Keratinocyte (primary cell): ENCODE measurements at regions not wholly inside any gene's neighbourhood (a gene's known extent, or its start where the extent isn't known, plus 50 kb on each side); places are given as distances from the start of the nearest gene placed in this dataset.

Experiments
- DNase-seq: peaks from one replicate; pipeline ENCODE4 v3.0.0-alpha.2; 2011; ENCODE audit warnings: low read depth, missing footprints, low spot score
- FAIRE-seq: peaks from 2 replicates; lab custom pipeline; 2011; peaks lifted over from hg19 to GRCh38; lab: Jason Lieb, UNC
- H2AFZ ChIP-seq: 2 replicates; pipeline ENCODE4 v1.6.0; 2012; ENCODE audit warnings: low read length, control low read depth, inconsistent platforms; ENCODE audit not compliant: control insufficient read depth
- H3K27ac ChIP-seq: 2 replicates; pipeline ENCODE4 v1.5.1; 2011; ENCODE audit warnings: low read length; ENCODE audit not compliant: control insufficient read depth, insufficient read depth
- H3K27me3 ChIP-seq: 3 replicates; pipeline ENCODE4 v1.6.0; 2011; ENCODE audit warnings: low read length; ENCODE audit not compliant: control insufficient read depth, insufficient read depth; ENCODE audit errors: extremely low read depth
- H3K36me3 ChIP-seq, 2 experiments: 2 replicates in 1 of 2; 3 replicates in 1 of 2; pipeline ENCODE4 v1.5.1; 2011; ENCODE audit warnings: low read length in 2 of 2, mild to moderate bottlenecking in 1 of 2; ENCODE audit not compliant: control insufficient read depth in 2 of 2, insufficient read depth in 2 of 2; ENCODE audit errors: extremely low read depth in 1 of 2
- H3K4me1 ChIP-seq: 3 replicates; pipeline ENCODE4 v1.5.1; 2011; ENCODE audit warnings: low read length; ENCODE audit not compliant: control insufficient read depth, insufficient read depth; ENCODE audit errors: extremely low read depth
- H3K4me2 ChIP-seq: 3 replicates; pipeline ENCODE4 v1.6.0; 2011; ENCODE audit warnings: low read depth, low read length; ENCODE audit not compliant: control insufficient read depth, insufficient read depth; ENCODE audit errors: extremely low read depth
- H3K4me3 ChIP-seq, 3 experiments: fragments of 200-600 bp in 1 of 3; sonication (generic) in 1 of 3; 2 replicates in 2 of 3; 3 replicates in 1 of 3; pipeline ENCODE4 v1.5.1; 2011 to 2016; ENCODE audit warnings: low read length in 3 of 3, mild to moderate bottlenecking in 3 of 3, control low read depth in 2 of 3, inconsistent platforms in 1 of 3, low read depth in 1 of 3, mixed read lengths in 1 of 3, mixed run types in 1 of 3, moderate library complexity in 1 of 3; ENCODE audit not compliant: control insufficient read depth in 2 of 3, insufficient read depth in 2 of 3; ENCODE audit errors: extremely low read depth in 1 of 3
- H3K79me2 ChIP-seq: 2 replicates; pipeline ENCODE4 v1.6.0; 2012; ENCODE audit warnings: low read length; ENCODE audit not compliant: control insufficient read depth, insufficient read depth
- H3K9ac ChIP-seq: 3 replicates; pipeline ENCODE4 v1.6.0; 2011; ENCODE audit warnings: low read length; ENCODE audit not compliant: control insufficient read depth, insufficient read depth; ENCODE audit errors: extremely low read depth
- H3K9me1 ChIP-seq: 3 replicates; pipeline ENCODE4 v1.6.0; 2011; ENCODE audit warnings: low read length; ENCODE audit not compliant: control insufficient read depth, insufficient read depth; ENCODE audit errors: extremely low read depth
- H3K9me3 ChIP-seq: 2 replicates; pipeline ENCODE4 v1.5.1; 2012; ENCODE audit warnings: low read depth, low read length; ENCODE audit not compliant: control insufficient read depth
- H4K20me1 ChIP-seq: 3 replicates; pipeline ENCODE4 v1.6.0; 2011; ENCODE audit warnings: low read length; ENCODE audit not compliant: control insufficient read depth, insufficient read depth; ENCODE audit errors: extremely low read depth
- CTCF ChIP-seq, 3 experiments: IDR thresholded peaks in 1 of 3; conservative IDR thresholded peaks in 1 of 3; optimal IDR thresholded peaks in 1 of 3; 2 replicates in 2 of 3; 3 replicates in 1 of 3; pipeline versions ENCODE3 to v1.5.1; 2011; ENCODE audit warnings: low read length in 3 of 3, mild to moderate bottlenecking in 3 of 3, moderate library complexity in 2 of 3, control low read depth in 1 of 3, inconsistent platforms in 1 of 3; ENCODE audit not compliant: insufficient read depth in 2 of 3; ENCODE audit errors: extremely low read depth in 1 of 3
- EZH2 ChIP-seq: IDR thresholded peaks from one replicate; pipeline ENCODE4 v1.6.1; 2012; ENCODE audit warnings: inconsistent platforms, mild to moderate bottlenecking, low read length, moderate library complexity
- dilution Hi-C: fragments of 300-500 bp; cut with MboI; formaldehyde crosslinking; loops from one replicate; pipeline ENCODE4 v1.7.0; 2020; ENCODE audit warnings: low sequenced_read_pairs; ENCODE audit not compliant: extremely low pct_ligation_motif_present

GRCh38 chr4:28225050-28225449 lies 1364.4 kb downstream of the STIM2 start:
- H3K4me2 ChIP-seq, result no peak overlapping the region
- H3K9me1 ChIP-seq, result no peaks in the 10 kb centered on the region
- H3K36me3 ChIP-seq, result no peaks in the 10 kb centered on the region
- dilution Hi-C loops, result no loop called here
- peak; percentile 71 for FAIRE-seq
- H3K4me1 ChIP-seq, result peaks cover 10% of the 10 kb centered on the region
- no peak overlapping the region for H3K9ac ChIP-seq
- no peaks in the 10 kb centered on the region for H4K20me1 ChIP-seq
- H3K27me3 ChIP-seq, result no peaks in the 10 kb centered on the region
- no peak overlapping the region for H3K4me3 ChIP-seq
- no peaks in the 10 kb centered on the region for H3K79me2 ChIP-seq
- no peak overlapping the region for H2AFZ ChIP-seq
- TF ChIP-seq CTCF (optimal IDR thresholded peaks at IDR 0.05 in 1 of 3, IDR thresholded peaks at IDR 0.05 in 1 of 3, conservative IDR thresholded peaks at IDR 0.05 in 1 of 3; ENCODE audit: extremely low read depth in 1 of 3, insufficient read depth in 2 of 3, low read length in 3 of 3), result peak; percentile 50 to 79 (median 58)
- no peak for TF ChIP-seq EZH2
- no peak for DNase-seq
- H3K9me3 ChIP-seq, result no peaks in the 10 kb centered on the region
- no peak overlapping the region for H3K27ac ChIP-seq

- H3K9me3 ChIP-seq, result no peaks in the 10 kb centered on the region
- no peak overlapping the region for H3K4me2 ChIP-seq
- peaks cover 10% of the 10 kb centered on the region for H3K4me1 ChIP-seq
- no peaks in the 10 kb centered on the region for H3K27me3 ChIP-seq
- no peaks in the 10 kb centered on the region for H4K20me1 ChIP-seq
- dilution Hi-C loops, result no loop called here
- no peak for DNase-seq
- H3K27ac ChIP-seq, result no peak overlapping the region
- FAIRE-seq, result peak; percentile 76
- H3K9ac ChIP-seq, result no peak overlapping the region
- no peaks in the 10 kb centered on the region for H3K79me2 ChIP-seq
- H3K36me3 ChIP-seq, result no peaks in the 10 kb centered on the region
- no peaks in the 10 kb centered on the region for H3K9me1 ChIP-seq
- TF ChIP-seq EZH2, result no peak
- TF ChIP-seq CTCF (optimal IDR thresholded peaks at IDR 0.05 in 1 of 3, IDR thresholded peaks at IDR 0.05 in 1 of 3, conservative IDR thresholded peaks at IDR 0.05 in 1 of 3; ENCODE audit: extremely low read depth in 1 of 3, insufficient read depth in 2 of 3, low read length in 3 of 3), result peak in 2 of 3 experiments; percentile 18 to 49
- H3K4me3 ChIP-seq, result no peak overlapping the region
- no peak overlapping the region for H2AFZ ChIP-seq
Measured at GRCh38 chr4:28225689-28226353, 1365.2 kb downstream of the STIM2 start.
